ENCODE measurements at regions not wholly inside any gene's neighbourhood (a gene's known extent, or its start where the extent isn't known, plus 50 kb on each side); places are given as distances from the start of the nearest gene placed in this dataset.
A peak's percentile ranks its signal among the peaks of the same experiment; 100 is the strongest.

DNA sequence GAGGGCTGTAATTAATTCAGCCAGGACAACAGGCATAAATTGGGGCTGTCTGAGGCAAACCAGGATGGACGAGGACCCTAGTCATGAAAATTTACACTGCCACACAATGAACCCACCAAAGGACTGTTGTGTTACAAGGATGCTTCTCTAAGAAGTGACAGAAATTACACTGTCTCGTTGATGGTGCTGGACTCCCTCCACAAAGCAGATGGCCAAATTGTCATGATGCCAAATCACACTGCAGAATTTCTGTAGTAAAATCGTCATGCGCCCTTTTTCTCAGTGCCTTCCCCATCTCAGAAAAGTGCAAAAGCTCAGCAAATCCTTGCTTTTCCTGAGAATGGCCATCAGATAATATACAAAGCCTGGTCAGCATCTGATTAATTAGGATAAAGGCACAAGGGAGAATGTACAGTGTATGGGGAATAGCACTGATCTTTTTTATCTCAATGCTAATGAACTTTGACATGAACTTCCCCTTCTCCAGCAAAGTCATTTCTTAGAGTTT is 545.8 kb downstream of the CSNK1G3 start:
- DNase-seq (ENCODE audit: low read depth in 4 of 4, low spot score in 2 of 4): no peak

DNA sequence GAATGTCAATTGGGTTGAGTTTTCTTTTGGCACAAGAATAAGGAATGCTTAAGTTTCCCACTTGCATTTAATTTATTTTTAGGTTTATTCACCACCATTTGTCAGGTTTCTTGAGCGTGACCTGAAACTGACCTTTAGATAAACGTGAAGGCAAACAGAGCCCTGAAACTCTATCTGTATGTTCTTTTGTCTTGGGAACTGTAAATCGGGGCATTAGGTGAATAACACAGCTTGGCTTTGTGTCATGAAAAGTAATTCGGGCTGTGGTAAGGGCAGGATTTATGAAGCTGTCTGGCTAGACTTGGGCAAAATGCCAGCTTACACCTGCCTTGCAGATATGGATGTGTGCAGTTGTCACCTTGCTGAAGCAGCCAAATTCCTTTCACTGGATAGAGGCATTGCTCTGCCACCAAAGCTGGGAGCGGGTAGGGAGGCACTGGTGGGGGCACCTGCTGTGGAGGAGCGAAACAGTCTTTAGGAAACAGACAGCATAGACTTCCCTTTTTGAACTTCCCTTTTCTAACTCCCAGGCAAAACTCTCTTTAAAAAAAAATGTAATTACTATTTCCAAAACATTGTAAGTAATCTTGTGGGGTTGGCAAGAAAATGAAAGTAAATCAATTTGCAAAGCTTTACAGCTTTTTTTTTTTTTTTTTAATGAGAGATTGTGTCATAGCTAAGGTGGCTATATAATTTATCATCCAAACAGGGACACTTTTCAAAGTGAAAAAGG is 545.2 kb downstream of the CSNK1G3 start:
- peak in 3 of 4 donors; percentile 47 to 56 (median 52) for DNase-seq (ENCODE audit: low read depth in 4 of 4, low spot score in 2 of 4)

DNA sequence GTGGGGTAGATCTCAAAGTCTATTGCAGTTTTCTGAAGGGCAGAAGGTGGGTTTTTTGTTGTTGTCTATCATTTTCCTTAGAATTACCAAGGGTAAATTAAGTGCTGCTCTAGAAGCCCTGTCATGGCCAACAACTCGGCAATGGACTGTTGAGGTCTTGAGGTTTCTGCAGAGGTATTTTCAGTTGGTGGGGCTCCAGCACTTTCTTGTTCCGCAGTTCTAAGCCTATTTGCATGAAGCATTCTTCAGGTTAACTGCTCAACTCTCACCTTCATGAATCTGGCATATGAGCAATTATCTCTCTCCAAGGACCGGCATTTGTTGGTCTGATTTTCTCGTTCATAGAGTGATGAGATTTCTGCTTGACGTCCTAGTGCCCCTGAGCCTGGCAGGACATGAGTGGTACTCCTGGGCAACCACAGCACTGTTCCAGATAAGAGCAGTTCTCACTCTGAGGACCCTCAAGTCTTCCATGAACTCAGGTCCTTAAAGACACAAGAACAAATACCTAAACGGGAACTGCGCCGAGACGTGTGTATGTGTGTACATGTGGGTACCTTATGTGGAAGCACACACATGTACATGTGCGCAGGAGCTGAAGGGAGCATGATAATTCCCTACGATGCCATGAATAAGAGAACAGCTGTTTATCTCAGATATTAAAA is 544.5 kb downstream of the CSNK1G3 start:
- no peak for DNase-seq (ENCODE audit: low read depth in 4 of 4, low spot score in 2 of 4)

DNA sequence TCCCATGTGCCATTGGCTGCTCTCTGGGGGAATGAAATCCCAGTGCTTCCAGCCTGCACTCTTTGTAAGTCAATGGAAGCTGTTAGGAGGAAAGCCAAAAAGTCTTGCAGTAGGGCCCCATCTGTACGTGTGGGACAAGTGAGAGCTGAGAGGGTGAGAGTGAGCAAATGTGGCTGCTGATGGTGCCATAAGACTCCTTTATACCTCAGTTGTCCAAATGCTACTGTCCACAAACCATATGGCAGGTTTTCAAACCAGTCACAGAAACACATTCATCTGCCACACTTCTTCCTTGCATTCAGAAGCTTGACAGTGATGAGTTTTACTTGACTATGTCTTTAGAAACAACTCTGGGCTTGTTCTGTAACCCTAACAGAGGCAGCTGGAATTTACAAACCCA is 543.8 kb downstream of the CSNK1G3 start:
- DNase-seq (ENCODE audit: low read depth in 4 of 4, low spot score in 2 of 4): no peak

DNA sequence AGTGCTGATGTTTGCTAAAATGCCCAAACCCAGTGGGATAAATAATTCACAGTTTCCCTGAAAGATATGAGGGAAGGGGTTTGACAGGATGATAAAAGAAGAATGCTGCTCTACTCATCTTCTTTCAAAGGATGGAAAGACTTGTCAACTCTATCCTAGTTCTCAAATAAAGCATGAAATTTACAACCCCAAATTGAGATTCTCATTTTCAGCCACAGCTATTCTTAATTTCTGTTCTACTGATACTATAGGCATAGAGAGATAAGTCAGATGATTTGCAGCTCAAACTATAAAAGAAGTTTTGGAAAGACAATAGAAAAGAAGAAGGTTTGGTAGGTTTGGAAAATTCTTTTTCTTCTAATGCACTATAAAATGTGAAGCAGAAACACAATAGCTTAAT is 542.6 kb downstream of the CSNK1G3 start:
- DNase-seq (ENCODE audit: low read depth in 4 of 4, low spot score in 2 of 4): no peak

DNA sequence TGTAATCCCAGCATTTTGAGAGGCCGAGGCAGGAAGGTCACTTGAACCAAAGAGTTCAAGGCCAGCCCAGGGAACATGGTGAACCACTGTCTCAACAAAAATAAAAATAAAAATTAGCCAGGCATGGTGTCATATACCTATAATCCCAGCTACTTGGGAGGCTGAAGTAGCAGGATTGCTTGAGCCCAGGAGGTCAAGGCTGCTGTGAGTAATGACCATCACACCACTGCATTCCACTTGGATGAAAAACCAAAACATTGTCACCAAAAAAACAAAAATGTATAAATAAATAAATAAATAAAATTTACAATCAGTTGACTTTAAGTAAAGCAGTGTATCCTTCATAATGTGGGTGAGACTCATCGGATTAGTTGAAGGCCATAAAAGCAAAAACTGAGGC is 541.4 kb downstream of the CSNK1G3 start:
- DNase-seq (ENCODE audit: low read depth in 4 of 4, low spot score in 2 of 4): no peak

DNA sequence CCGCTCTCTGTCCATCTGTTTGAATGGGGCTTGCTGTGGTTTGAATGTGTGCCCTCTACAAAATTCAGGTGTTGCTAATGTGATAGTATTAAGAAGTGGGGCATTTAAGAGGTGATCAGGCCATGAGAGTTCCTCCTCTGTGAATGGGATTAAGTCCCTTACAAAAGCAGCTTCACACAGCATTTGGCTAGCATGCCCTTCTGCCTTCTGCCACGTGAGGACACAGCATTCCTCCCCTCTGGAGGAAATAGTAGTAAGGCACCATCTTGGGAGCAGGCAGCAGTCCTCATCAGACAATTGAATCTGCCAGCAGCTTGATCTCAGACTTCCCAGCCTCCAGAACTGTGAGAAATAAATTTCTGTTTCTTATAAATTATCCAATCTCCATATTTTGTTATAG is 540.2 kb downstream of the CSNK1G3 start:
- no peak for DNase-seq (ENCODE audit: low read depth in 4 of 4, low spot score in 2 of 4)

DNA sequence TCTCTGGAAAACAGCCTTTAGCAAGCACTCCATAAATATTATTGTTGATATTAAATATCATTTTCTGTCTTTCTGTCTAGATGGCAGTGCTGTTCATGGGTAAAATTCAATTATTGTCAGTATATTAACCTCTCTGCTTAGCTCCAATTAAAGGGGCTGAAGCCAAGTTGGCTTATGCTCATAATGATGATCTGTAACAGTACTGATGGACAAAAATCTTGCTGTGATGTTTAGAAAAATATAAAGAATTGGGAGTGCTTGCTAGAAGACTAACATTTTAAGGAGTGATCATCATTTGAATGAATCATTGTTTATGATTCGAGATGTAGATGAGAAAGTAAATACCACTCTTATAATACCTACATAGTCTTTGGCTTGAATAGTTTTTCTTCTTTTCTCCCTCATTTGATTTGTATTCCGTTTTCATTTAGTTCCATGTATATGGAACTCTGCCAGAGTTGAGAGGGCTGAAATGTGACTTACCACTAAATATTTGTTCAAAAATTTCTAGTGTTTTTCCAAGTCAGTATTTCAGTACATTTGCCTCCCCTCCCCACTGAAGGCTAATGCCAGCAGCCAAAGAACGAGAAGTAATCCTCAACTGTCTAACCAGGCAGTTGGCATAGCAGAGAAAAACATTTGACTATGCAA is 538.3 kb downstream of the CSNK1G3 start:
- no peak for DNase-seq (ENCODE audit: low read depth in 4 of 4, low spot score in 2 of 4)

DNA sequence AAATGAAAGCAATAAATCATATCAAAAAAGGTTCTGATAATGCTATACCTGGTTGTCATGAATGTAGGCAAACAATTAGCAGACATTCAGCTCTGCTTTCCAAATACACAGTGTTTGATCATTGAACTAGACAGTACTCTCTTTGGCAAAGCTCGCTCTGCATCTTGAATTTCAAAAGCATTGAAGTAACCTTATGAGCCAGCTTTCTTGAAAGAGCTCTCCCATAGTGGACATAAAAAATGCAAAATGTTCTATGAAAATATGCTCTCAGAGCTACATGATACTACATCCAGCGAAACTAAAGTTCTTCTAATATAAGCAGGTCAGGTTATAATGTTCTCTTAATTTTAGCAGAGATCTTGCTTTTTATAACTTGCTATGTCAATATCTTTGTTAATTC is 533.4 kb downstream of the CSNK1G3 start:
- DNase-seq (ENCODE audit: low read depth in 4 of 4, low spot score in 2 of 4): no peak

DNA sequence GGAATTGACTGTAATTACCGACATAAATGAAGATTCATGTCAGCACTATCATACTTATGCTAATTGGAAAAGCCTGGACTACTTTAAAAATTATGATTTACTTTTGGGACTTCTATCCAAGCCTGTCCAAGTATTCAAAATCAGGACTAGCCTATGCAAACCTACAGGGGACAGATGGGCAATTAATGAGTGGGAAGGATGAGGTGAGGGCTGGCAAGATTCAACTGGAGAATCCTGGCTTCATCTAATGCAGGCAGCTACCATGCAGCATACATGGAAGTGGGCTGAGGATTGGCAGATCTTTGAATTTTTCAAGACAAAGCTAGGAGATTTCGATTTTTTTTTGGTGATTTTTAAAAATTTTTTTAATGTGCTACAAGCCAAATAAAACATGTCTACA is 532.6 kb downstream of the CSNK1G3 start:
- no peak for DNase-seq (ENCODE audit: low read depth in 4 of 4, low spot score in 2 of 4)

DNA sequence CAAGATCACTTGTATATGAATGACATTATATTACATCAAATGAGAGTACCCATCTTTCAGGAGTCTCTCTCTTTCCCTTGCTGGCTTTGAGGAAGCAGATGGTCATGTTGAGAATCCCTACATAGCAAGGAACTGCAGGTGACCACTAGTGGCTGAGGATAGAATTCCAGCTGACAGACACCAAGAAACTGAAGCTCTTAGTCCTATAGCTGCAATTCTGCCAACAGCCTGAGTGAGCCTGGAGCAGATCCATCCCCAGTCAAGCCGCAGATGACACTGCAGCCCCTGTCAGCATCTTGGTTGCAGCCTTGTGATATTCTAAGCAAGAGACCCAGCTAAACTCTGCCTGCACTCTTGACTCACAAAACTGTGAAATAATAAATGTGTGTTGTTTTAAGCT is 531.5 kb downstream of the CSNK1G3 start:
- DNase-seq (ENCODE audit: low read depth in 4 of 4, low spot score in 2 of 4): no peak

DNA sequence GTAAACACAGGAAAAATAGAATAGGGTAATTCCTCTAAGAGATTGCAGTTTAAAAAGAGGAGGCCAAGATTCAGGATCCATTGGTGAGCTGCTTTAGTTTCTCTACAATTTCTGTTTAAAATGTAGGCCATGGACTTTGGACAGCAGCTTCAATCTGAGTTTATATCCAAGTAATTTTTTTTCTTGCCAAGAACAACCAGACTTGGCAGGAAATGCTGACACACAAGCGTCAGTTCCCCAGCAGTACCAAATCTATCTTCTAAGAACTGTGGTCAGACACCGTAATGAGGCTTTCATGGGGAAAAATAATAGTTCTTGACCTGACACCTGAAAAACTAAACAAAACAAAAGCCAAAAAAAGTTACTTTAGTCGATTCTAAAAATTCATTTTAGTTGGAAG is 528.8 kb downstream of the CSNK1G3 start:
- DNase-seq (ENCODE audit: low read depth in 4 of 4, low spot score in 2 of 4): no peak

DNA sequence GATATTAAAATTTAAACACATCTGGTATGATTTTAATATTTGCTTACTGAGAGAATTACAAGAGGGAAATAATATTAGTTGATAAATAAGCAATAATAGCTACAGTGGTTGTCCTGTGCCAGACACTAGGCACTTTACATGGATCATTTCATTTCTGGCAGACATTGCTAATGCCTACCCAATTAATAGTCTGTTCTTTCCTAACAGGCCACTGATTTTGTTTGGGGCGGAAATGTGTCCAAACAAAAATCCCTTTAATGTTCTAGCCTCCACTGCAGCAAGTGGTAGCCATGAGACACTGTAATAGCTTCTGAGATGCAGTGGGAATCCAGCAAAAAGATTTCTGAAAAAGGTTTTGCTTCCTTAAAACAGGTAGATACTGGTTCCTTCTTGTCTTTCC is 527.4 kb downstream of the CSNK1G3 start:
- DNase-seq (ENCODE audit: low read depth in 4 of 4, low spot score in 2 of 4): no peak

DNA sequence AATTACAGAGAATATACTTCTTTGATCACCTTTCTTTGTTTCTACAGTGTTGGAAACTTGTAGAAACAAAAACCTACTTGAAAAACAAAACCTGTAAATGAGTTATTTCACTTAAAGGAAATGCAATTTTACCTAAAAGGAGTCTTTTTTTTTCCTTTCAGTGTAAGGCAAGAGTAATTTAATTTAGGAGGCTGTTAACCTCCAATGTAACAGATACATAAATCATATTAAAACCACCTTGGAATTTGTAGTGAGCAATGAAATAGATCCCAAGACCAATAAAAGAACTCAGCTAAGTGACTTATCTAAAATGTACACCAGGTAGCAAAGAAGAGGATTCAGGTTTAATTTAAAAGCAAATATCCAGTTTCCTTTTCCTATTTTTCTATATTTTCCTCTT is 524.8 kb downstream of the CSNK1G3 start:
- no peak for DNase-seq (ENCODE audit: low read depth in 4 of 4, low spot score in 2 of 4)

DNA sequence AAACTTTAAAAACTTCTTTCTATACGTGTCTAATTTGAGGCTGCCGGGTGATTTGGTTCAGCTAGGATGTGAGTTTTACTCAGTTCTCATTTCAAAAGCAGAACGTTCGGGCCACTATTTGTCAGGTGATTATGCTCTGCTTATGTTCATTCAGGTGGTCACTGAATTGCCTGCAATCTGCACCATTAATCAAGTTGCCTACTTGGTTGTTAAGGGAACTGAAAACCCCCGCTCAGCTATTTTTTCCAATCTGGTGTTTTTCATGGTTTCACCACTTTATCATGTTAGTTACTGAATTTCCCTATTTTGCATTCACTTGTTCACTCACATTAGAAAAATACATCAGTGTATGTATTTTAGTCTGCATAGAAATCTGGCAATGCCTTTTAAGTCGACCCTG is 523.0 kb downstream of the CSNK1G3 start:
- no peak for DNase-seq (ENCODE audit: low read depth in 4 of 4, low spot score in 2 of 4)

DNA sequence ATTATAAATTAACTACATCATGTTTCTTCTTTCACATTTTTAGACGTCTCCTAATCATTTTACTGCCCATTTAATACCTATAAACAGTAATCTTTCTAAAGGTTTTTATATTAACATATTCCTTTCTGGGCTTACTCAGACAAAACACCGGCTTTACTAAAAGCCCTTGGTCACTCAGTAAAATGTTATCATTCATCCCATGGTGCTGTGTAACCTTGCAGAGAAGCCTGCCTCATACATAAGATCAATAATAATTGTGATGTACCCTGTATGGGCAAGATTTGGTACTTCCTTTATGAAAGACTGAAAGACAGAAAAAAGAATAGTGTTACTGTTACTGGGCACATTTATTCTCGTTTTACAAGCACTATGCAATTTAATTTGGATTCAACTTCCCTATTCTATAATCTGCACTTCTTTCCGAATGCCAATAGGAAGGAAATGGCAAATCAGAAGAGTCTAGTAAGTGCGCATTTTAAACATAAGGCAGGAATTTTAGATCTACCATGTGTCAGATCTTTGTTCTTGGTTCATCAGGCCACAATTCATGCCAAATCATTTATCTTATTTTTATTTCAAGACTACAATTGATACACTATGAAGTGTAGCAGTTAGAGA is 522.2 kb downstream of the CSNK1G3 start:
- no peak for DNase-seq (ENCODE audit: low read depth in 4 of 4, low spot score in 2 of 4)

DNA sequence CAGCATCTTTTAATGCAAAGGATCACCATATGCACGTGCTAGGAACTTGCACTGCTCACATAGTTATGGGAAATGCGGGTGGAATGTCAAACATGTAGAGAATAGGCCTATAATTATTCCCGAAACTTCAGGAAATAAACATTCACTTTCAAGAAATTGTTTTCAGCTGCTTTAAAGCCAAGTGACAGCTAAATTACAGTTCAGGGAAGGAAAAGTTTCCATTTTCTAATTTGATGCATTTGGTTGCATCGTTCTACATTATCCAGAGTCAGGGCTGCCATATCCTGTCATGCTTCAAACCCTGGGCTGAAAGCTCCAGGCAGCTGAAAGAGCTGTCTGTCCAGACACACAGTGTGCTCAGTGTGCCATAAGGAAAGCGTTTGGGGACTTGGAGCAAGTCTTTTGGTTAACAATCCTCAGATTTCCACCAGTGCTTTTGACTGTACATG is 518.1 kb downstream of the CSNK1G3 start:
- DNase-seq (ENCODE audit: low read depth in 4 of 4, low spot score in 2 of 4): no peak

DNA sequence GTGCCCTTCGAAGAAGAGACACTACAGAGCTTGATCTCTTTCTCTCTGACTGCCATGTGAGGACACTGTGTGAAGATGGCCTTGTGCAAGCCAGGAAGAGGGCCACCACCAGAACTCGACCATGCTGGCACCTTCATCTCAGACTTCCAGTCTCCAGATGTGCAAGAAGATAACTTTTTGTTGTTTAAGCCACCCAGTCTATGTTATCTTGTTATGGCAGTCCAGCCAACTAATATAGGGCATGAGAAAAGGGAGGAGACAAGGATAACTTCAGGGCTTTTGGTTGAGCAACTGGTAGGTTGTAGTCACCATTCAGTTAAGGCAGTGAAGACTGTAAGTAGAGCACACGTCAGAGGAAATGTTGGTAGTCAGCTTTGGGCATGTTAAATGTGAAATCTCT is 515.5 kb downstream of the CSNK1G3 start:
- no peak for DNase-seq (ENCODE audit: low read depth in 4 of 4, low spot score in 2 of 4)

DNA sequence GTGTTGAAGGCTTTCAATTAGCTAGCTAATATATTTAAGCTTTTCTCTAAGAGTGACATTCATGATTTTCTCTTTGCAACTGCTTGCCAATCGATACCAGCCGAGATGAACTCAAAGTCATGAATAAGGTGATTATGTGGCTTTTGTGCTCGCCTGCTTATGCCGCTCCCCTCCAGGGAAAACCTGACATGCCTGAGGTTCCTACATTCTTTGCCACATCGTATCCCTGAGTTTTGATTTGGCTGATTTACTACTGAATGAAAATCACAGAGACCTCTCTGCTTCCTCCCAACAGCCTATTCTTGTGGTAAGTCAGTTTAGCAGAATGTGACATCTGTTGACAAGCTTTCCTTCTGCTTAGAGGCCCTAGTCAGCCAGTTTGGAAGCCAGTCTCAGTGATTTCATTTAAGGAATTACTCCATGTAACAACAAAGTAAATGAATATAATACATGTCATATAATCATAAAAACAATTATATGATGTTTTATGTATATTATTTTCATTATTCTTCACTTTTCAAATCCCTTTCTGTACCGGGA is 513.4 kb downstream of the CSNK1G3 start:
- DNase-seq (ENCODE audit: low read depth in 4 of 4, low spot score in 2 of 4): no peak

DNA sequence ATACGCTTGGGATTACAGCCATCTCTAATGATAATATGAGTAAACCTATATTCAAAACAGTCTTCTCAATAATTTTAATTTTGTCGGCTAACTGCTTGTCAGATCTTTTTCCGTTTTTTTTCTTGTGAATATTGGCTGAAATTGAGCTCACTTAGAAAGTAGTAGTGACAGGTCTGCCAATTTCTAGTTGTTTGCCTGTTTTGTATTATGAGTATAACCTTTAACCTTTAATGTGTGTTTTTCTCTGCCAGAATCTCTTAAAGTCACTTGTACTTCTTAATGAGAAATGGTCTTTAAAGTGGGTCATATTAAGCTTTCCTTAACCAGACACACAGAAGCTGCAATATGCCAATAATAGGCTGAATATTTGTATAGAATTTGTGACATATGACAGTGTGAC is 511.0 kb downstream of the CSNK1G3 start:
- no peak for DNase-seq (ENCODE audit: low read depth in 4 of 4, low spot score in 2 of 4)

DNA sequence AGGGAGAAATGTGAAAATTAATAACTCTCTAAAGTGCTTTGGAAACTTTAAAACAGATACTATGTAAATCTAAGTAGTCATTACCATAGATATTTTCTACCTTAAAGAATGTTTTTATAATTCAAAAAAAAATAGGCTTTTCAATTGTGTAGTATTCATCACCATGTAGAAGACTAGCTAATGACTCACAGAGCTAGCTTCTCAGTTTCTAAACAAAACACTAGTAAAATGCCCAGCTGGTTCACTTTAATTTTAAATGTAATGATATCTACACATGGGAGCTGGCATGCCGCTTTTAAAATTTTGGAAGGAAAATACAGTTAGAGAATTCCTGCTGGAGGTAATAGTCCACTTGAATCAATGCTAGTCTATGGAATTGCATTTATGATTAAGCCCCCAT is 509.8 kb downstream of the CSNK1G3 start:
- DNase-seq (ENCODE audit: low read depth in 4 of 4, low spot score in 2 of 4): no peak

All from left renal cortex interstitium (tissue), 4 donors.